Body of pancreas (tissue), 4 donors: ENCODE measurements at regions not wholly inside any gene's neighbourhood (a gene's known extent, or its start where the extent isn't known, plus 50 kb on each side); places are given as distances from the start of the nearest gene placed in this dataset.

ENCODE experiments used
- ATAC-seq: fragments of 150-250 bp; one replicate; pipeline ENCODE4 v1.9.1; 2016
- DNase-seq, 4 donors: peaks; one replicate each; pipeline ENCODE4 v3.0.0-alpha.2; 2019
- H3K27ac ChIP-seq, 4 donors: fragments of 200-600 bp; sonication (generic); 1 replicate in 3 of 4; 2 replicates in 1 of 4; pipeline versions ENCODE4 v1.5.1 to v1.6.1; 2016 to 2019; ENCODE audit warnings: mild to moderate bottlenecking in 1 of 4, mixed read lengths in 1 of 4, moderate library complexity in 1 of 4
- H3K27me3 ChIP-seq, 2 donors: fragments of 200-600 bp; sonication (generic); one replicate each; pipeline ENCODE4 v1.6.0; 2016; ENCODE audit warnings: mild to moderate bottlenecking in 1 of 2
- H3K36me3 ChIP-seq, 2 donors: fragments of 200-600 bp; sonication (generic); replicated peaks in 1 of 2; 2 replicates each; pipeline ENCODE4 v1.5.1; 2016; ENCODE audit warnings: low read depth in 2 of 2; ENCODE audit not compliant: insufficient read depth in 1 of 2
- H3K4me1 ChIP-seq: fragments of 200-600 bp; sonication (generic); one replicate; pipeline ENCODE4 v1.6.0; 2016
- H3K4me3 ChIP-seq, 2 donors: fragments of 200-600 bp; sonication (generic); 1 replicate in 1 of 2; 2 replicates in 1 of 2; pipeline ENCODE4 v1.5.1; 2016 to 2019
- H3K9me3 ChIP-seq, 3 donors: fragments of 200-600 bp; sonication (generic); 1 replicate in 2 of 3; 2 replicates in 1 of 3; pipeline ENCODE4 v1.5.1; 2016
- CTCF ChIP-seq, 7 experiments: fragments of 450-650 bp in 4 of 7; fragments of 200-600 bp in 3 of 7; sonication (generic) in 3 of 7; IDR thresholded peaks; one replicate each; pipeline ENCODE4 v1.5.1; 2016 to 2019; ENCODE audit warnings: antibody characterized with exemption in 7 of 7
- POLR2A ChIP-seq, 3 donors: fragments of 450-650 bp; IDR thresholded peaks; one replicate each; pipeline ENCODE4 v1.6.1; 2016; ENCODE audit warnings: antibody characterized with exemption in 3 of 3, mild to moderate bottlenecking in 2 of 3
- WGBS, 2 donors: methylation state at CpG; one replicate each; pipeline ENCODE4 v1.1.5; 2017; 5-methylcytosine and 5-hydroxymethylcytosine counted together
- intact Hi-C: fragments of 100-400 bp; cut with DNase I; formaldehyde crosslinking; loops from one replicate; pipeline ENCODE4 v1.15.1; 2023

DNA sequence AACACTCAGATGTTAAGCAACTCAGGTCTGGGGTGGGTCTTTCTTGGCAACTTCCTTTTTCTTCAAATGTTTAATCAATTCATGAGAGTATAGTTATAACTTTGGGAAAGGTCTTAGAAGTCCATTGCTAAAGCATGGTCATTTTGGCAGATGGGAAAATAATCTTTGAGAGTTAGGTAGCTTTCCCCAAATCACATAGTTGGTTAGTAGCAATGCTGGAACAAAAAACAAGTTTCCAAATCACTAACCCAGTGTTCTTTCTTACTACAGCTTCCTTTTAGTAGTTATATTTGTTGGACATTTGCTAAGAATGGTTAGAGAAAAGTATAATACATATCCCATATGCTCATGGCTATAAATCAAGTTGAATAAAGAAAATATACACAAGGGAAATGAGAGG, 185.2 kb upstream of the SLC14A2 start:
- no peaks in the 10 kb centered on the region for H3K4me1 ChIP-seq
- intact Hi-C loops, result no loop called here
- no peaks in the 10 kb centered on the region for H3K9me3 ChIP-seq
- TF ChIP-seq POLR2A (IDR thresholded peaks at IDR 0.05), result no peak
- TF ChIP-seq CTCF (IDR thresholded peaks at IDR 0.05), result no peak
- DNase-seq (no peak), ATAC-seq (no peak)
- H3K27me3 ChIP-seq, result no peaks in the 10 kb centered on the region
- no peak overlapping the region for H3K27ac ChIP-seq
- no peaks in the 10 kb centered on the region for H3K36me3 ChIP-seq
- H3K4me3 ChIP-seq, result no peak overlapping the region

- no peak overlapping the region for H3K4me3 ChIP-seq
- TF ChIP-seq POLR2A (IDR thresholded peaks at IDR 0.05), result no peak
- TF ChIP-seq CTCF (IDR thresholded peaks at IDR 0.05), result no peak
- intact Hi-C loops, result no loop called here
These were observed 179.5 kb upstream of the SLC14A2 start for GRCh38 chr18:45435810-45436209.

GRCh38 chr18:45437366-45437765, 177.9 kb upstream of the SLC14A2 start:
- no peaks in the 10 kb centered on the region for H3K27me3 ChIP-seq
- H3K9me3 ChIP-seq, result no peaks in the 10 kb centered on the region
- H3K27ac ChIP-seq, result no peak overlapping the region
- TF ChIP-seq POLR2A (IDR thresholded peaks at IDR 0.05) (no peak), CTCF (IDR thresholded peaks at IDR 0.05) (no peak)
- DNase-seq (no peak), ATAC-seq (no peak)
- WGBS, 2 donors, result 94 to 98% methylated on average over 7 to 9 of the region's 9 CpGs
- intact Hi-C loops, result no loop called here
- H3K4me1 ChIP-seq, result no peaks in the 10 kb centered on the region
- no peak overlapping the region for H3K4me3 ChIP-seq
- H3K36me3 ChIP-seq, result no peaks in the 10 kb centered on the region

More at GRCh38 chr18:45435810-45436209, 179.5 kb upstream of the SLC14A2 start:
- WGBS, 2 donors, result 59 to 60% methylated on average over 3 of the region's 3 CpGs
- no peaks in the 10 kb centered on the region for H3K4me1 ChIP-seq
- H3K27ac ChIP-seq, result no peak overlapping the region
- no peak for ATAC-seq
- no peaks in the 10 kb centered on the region for H3K27me3 ChIP-seq
- H3K9me3 ChIP-seq, result no peaks in the 10 kb centered on the region
- DNase-seq, result no peak
- H3K36me3 ChIP-seq, result no peaks in the 10 kb centered on the region

DNA sequence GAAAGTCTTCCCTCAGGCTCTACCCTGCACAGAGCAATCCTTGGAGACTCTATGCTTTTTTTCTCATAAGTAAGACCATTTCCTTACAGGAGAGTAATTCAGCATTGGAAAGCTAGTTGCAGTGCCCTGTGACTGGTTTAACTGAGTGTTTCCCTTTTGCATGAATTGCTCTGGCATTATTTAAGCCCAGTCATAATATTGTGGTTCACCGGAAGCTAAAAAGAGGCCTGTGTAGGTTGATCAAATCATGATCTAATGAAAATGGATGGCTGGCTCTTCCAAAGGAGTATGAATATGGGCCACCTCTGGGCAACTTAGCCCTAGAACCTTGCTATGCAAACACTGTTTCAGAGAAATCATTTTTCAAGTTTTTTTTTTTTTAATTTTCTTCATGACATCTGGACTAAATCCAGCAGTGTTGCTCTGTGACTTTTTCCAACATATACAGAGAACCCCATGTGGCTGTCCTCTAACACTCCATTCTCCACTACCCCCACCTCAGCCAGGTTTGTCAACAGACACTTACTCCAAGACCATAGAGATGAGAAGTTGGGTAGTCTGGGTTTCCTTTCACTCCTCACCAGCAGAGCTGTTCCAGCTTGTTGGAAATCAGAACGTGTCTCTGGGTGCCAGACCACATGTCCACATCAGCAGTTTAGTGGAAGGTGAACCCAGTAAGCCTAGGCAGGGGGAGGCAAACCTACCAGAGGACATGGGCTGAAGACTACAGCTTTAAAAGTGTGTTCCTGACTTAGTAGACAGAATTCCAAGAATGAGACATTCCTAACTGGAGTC, 175.2 kb upstream of the SLC14A2 start:
- intact Hi-C loops, result no loop called here
- Histone ChIP-seq H3K27ac (no peak overlapping the region), H3K36me3 (no peaks in the 10 kb centered on the region), H3K27me3 (no peaks in the 10 kb centered on the region), H3K4me1 (no peaks in the 10 kb centered on the region), H3K4me3 (no peak overlapping the region), H3K9me3 (no peaks in the 10 kb centered on the region)
- no peak for TF ChIP-seq CTCF (IDR thresholded peaks at IDR 0.05)
- no peak for TF ChIP-seq POLR2A (IDR thresholded peaks at IDR 0.05)
- no peak for DNase-seq
- 67 to 82% methylated on average over 2 of the region's 2 CpGs for WGBS, 2 donors
- ATAC-seq, result no peak
